ENCODE measurements at regions not wholly inside any gene's neighbourhood (a gene's known extent, or its start where the extent isn't known, plus 50 kb on each side); places are given as distances from the start of the nearest gene placed in this dataset.
"Not testable (repeated sequence)": the region's sequence is repeated elsewhere in the genome, so short reads cannot be mapped to it uniquely, and the experiment has no call there.

DNA sequence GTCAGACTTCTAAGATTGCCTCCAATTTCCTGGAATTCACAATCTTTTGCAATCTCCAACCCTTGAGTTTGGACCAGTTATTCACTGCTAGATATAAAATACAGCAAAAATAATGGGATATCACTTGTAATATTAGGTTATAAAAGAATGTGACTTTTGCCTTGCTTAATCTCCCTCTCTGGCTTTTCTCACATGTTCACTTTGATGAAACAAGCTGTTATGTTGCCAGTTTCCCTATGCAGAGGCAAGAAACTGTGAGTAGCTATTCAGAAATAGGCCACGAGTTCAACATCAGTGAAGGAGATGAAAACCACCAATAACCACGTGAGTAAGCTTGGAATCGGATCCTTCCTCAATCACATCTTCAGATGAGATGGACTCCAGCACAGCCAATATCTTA, 842.7 kb downstream of the RNF144A start:
- Histone ChIP-seq H3K27ac (no peak overlapping the region), H3K4me3 (no peak overlapping the region), H3K27me3 (no peaks in the 10 kb centered on the region), H3K4me1 (no peaks in the 10 kb centered on the region), H3K9me3 (peaks cover 0 to 6% of the 10 kb centered on the region in 2 donors), H3K36me3 (peaks cover 0 to 3% of the 10 kb centered on the region in 2 donors)
- intact Hi-C loops (cut with DNase I; ENCODE audit: low total_unique reads): no loop called here
- TF ChIP-seq POLR2A (IDR thresholded peaks at IDR 0.05): no peak
- TF ChIP-seq, protein P1, sequence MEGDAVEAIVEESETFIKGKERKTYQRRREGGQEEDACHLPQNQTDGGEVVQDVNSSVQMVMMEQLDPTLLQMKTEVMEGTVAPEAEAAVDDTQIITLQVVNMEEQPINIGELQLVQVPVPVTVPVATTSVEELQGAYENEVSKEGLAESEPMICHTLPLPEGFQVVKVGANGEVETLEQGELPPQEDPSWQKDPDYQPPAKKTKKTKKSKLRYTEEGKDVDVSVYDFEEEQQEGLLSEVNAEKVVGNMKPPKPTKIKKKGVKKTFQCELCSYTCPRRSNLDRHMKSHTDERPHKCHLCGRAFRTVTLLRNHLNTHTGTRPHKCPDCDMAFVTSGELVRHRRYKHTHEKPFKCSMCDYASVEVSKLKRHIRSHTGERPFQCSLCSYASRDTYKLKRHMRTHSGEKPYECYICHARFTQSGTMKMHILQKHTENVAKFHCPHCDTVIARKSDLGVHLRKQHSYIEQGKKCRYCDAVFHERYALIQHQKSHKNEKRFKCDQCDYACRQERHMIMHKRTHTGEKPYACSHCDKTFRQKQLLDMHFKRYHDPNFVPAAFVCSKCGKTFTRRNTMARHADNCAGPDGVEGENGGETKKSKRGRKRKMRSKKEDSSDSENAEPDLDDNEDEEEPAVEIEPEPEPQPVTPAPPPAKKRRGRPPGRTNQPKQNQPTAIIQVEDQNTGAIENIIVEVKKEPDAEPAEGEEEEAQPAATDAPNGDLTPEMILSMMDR (IDR thresholded peaks at IDR 0.05): no peak
- DNase-seq: no peak

DNA sequence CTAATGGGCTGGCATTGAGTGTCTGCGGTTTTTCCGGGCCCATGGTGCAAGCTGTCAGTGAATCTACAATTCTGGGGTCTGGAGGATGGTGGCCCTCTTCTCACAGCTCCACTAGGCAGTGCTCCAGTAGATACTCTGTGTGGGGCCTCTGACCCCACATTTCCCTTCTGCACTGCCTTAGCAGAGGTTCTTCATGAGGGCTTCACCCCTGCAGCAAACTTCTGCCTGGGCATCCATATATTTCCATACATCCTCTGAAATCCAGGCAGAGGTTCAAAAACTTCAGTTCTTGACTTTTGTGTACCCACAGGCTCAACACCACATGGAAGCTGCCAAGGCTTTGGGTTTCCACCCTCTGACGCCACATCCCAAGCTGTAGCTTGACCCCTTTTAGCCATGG, 846.2 kb downstream of the RNF144A start:
- H3K4me1 ChIP-seq; H3K36me3 ChIP-seq; H3K27me3 ChIP-seq; H3K27ac ChIP-seq; H3K4me3 ChIP-seq; H3K9me3 ChIP-seq; DNase-seq; intact Hi-C loops (cut with DNase I; ENCODE audit: low total_unique reads): not testable (repeated sequence)

DNA sequence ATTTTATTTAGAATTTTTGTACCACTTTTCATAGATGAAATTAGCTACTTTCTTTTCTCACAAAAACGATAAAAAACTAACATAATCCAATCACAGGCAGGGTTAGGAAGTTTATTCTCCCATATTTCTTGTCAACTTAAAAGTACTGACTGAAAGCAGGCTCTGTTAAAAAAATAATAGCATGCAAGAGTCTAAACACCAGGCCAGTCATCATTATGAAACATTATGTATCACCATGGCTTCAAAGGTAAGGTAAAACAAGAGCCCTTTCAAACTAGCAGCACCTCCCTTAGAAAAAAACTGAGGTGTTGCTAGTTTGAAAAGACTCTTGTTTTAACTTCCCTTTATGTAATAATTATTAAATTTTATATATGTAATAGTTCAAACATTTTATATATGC, 848.0 kb downstream of the RNF144A start:
- no peak overlapping the region for H3K4me3 ChIP-seq

DNA sequence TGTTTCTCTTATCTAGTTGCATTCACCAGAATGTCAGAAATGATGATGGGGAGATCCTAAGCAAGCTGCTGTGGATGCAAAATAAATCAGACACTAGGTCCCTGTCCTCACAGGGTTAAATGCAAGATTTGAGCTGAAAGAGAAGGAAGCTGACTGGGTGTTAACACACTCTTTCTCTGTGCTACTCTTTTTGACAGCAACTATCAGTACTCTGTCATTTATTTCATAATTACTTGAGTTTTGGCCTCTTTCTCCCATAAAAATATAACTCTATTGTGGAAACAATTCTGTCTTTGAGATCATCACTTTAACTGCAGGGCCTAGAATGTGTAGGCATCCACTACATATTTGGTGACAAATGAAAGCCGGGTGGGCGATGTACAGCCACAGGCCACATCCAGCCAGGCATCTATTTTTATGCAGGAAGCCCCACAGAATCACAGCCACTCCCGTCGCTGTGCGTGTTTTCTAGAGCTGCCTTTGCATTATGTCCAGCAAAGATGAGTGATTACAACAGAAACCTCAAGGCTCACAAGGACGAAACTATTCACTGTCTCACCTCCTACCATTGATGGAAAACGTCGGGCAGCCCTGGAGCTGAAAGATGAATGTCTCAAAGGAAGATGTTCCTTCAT, 849.0 kb downstream of the RNF144A start:
- Histone ChIP-seq H3K4me1 (no peaks in the 10 kb centered on the region), H3K4me3 (no peak overlapping the region), H3K27ac (no peak overlapping the region), H3K9me3 (no peaks in the 10 kb centered on the region), H3K36me3 (peaks cover 0 to under 1% of the 10 kb centered on the region in 2 donors), H3K27me3 (no peaks in the 10 kb centered on the region)
- no peak for DNase-seq
- TF ChIP-seq, protein P1 (IDR thresholded peaks at IDR 0.05): no peak
- no peak for TF ChIP-seq POLR2A (IDR thresholded peaks at IDR 0.05)
- intact Hi-C loops (cut with DNase I; ENCODE audit: low total_unique reads): no loop called here

More for the DNA sequence above, 848.0 kb downstream of the RNF144A start:
- no peaks in the 10 kb centered on the region for H3K9me3 ChIP-seq
- TF ChIP-seq, protein P1 (IDR thresholded peaks at IDR 0.05): no peak
- TF ChIP-seq POLR2A (IDR thresholded peaks at IDR 0.05): no peak
- no peak overlapping the region for H3K27ac ChIP-seq
- H3K36me3 ChIP-seq: peaks cover 0 to 3% of the 10 kb centered on the region in 2 donors
- no peak for DNase-seq
- no peaks in the 10 kb centered on the region for H3K27me3 ChIP-seq
- H3K4me1 ChIP-seq: no peaks in the 10 kb centered on the region
- intact Hi-C loops (cut with DNase I; ENCODE audit: low total_unique reads): no loop called here

DNA sequence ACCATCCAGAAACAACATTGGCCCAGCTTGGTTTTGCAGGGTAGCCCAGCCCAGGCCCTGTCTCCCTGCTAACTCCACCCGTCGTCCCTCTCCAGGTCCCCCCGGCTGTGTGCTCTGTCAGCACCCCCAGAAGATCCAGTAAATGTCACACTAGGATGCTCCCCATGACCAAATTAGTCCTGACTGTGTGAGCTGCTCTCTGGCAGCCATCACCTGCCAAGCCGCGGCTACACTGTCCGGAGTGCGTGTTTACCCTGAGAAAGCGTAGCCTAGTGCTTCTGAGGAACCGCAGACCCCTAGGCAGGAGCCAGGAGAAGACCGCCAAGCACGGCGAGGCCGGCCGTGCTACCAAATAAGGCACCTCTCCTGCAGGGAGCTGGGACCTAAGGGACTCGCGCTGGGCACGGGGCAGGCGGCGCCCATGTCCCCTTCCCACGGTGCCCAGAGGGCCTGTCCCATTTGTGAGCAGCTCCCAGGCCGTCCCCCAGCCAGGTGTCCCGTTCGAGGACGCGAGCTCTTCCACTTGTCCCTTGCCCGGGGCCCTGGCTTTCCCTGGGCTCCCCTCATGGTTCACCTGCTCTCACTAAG, 849.9 kb downstream of the RNF144A start:
- no peak for DNase-seq
- Histone ChIP-seq H3K9me3 (no peaks in the 10 kb centered on the region), H3K36me3 (no peaks in the 10 kb centered on the region), H3K4me3 (no peak overlapping the region), H3K4me1 (no peaks in the 10 kb centered on the region), H3K27me3 (no peaks in the 10 kb centered on the region), H3K27ac (no peak overlapping the region)
- TF ChIP-seq POLR2A (IDR thresholded peaks at IDR 0.05): no peak
- TF ChIP-seq, protein P1 (IDR thresholded peaks at IDR 0.05): no peak
- intact Hi-C loops (cut with DNase I; ENCODE audit: low total_unique reads): no loop called here
